Activated naive CD4-positive, alpha-beta T cell treated with anti-CD3 and anti-CD28 coated beads, Interleukin-2, amount 10 ng/mL, durations not matched to agents 7 days and 5 days (primary cell): ENCODE measurements at regions not wholly inside any gene's neighbourhood (a gene's known extent, or its start where the extent isn't known, plus 50 kb on each side); places are given as distances from the start of the nearest gene placed in this dataset.
"Not testable (repeated sequence)": the region's sequence is repeated elsewhere in the genome, so short reads cannot be mapped to it uniquely, and the experiment has no call there.

Experiments used
- CTCF ChIA-PET: fragments of 350-600 bp; sonication (Branson Sonifier 250); formaldehyde crosslinking; loops from one replicate; lab custom pipeline; 2021; ENCODE audit warnings: antibody characterized with exemption; lab: Charles Lee
- DNase-seq: peaks from one replicate; pipeline ENCODE4 v3.0.0-alpha.2; 2020
- H3K27ac Mint-ChIP-seq: one replicate; pipeline ENCODE4 v1.8.0; 2021; ENCODE audit warnings: mild to moderate bottlenecking, moderate library complexity, mixed read lengths
- H3K27me3 Mint-ChIP-seq: one replicate; pipeline ENCODE4 v1.8.0; 2021; ENCODE audit warnings: mild to moderate bottlenecking, mixed read lengths
- H3K36me3 Mint-ChIP-seq: one replicate; pipeline ENCODE4 v1.8.0; 2021; ENCODE audit warnings: mixed read lengths
- H3K4me1 Mint-ChIP-seq: one replicate; pipeline ENCODE4 v1.8.0; 2021; ENCODE audit warnings: mixed read lengths
- H3K4me3 Mint-ChIP-seq: one replicate; pipeline ENCODE4 v1.8.0; 2021; ENCODE audit warnings: mild to moderate bottlenecking, moderate library complexity, mixed read lengths
- H3K9me3 Mint-ChIP-seq: one replicate; pipeline ENCODE4 v1.8.0; 2021; ENCODE audit warnings: mixed read lengths

- Mint-ChIP-seq H3K36me3 (no peaks in the 10 kb centered on the region), H3K4me1 (no peaks in the 10 kb centered on the region), H3K4me3 (no peak overlapping the region), H3K27ac (no peak overlapping the region), H3K27me3 (no peaks in the 10 kb centered on the region), H3K9me3 (no peaks in the 10 kb centered on the region)
- no peak for DNase-seq
- CTCF ChIA-PET, result no interaction called here
These were observed 187.8 kb upstream of the TTC14 start for GRCh38 chr3:180414157-180414556.

GRCh38 chr3:180416111-180416594 is 185.8 kb upstream of the TTC14 start:
- no peak for DNase-seq
- Mint-ChIP-seq H3K9me3 (no peaks in the 10 kb centered on the region), H3K36me3 (no peaks in the 10 kb centered on the region), H3K27me3 (no peaks in the 10 kb centered on the region), H3K27ac (no peak overlapping the region), H3K4me1 (no peaks in the 10 kb centered on the region), H3K4me3 (no peak overlapping the region)
- CTCF ChIA-PET, result no interaction called here

GRCh38 chr3:180417241-180417640 is 184.7 kb upstream of the TTC14 start:
- Mint-ChIP-seq H3K36me3 (no peaks in the 10 kb centered on the region), H3K9me3 (no peaks in the 10 kb centered on the region), H3K27ac (no peak overlapping the region), H3K4me3 (no peak overlapping the region), H3K4me1 (no peaks in the 10 kb centered on the region), H3K27me3 (no peaks in the 10 kb centered on the region)
- CTCF ChIA-PET, result no interaction called here
- no peak for DNase-seq

GRCh38 chr3:180420016-180420415 is 181.9 kb upstream of the TTC14 start:
- Mint-ChIP-seq H3K4me1 (no peaks in the 10 kb centered on the region), H3K27me3 (no peaks in the 10 kb centered on the region)

GRCh38 chr3:180420804-180421203 is 181.2 kb upstream of the TTC14 start:
- Mint-ChIP-seq H3K27me3 (no peaks in the 10 kb centered on the region), H3K9me3 (peaks cover 6% of the 10 kb centered on the region), H3K4me3 (no peak overlapping the region), H3K27ac (no peak overlapping the region), H3K4me1 (no peaks in the 10 kb centered on the region), H3K36me3 (no peaks in the 10 kb centered on the region)
- no peak for DNase-seq
- CTCF ChIA-PET, result no interaction called here

More at GRCh38 chr3:180420016-180420415, 181.9 kb upstream of the TTC14 start:
- Mint-ChIP-seq H3K9me3 (peaks cover 5% of the 10 kb centered on the region), H3K36me3 (no peaks in the 10 kb centered on the region), H3K4me3 (no peak overlapping the region), H3K27ac (no peak overlapping the region)
- no peak for DNase-seq
- CTCF ChIA-PET, result no interaction called here

- H3K4me1 Mint-ChIP-seq, result no peaks in the 10 kb centered on the region
- DNase-seq, result no peak
- no peaks in the 10 kb centered on the region for H3K36me3 Mint-ChIP-seq
- H3K27me3 Mint-ChIP-seq, result no peaks in the 10 kb centered on the region
- H3K4me3 Mint-ChIP-seq, result no peak overlapping the region
- H3K9me3 Mint-ChIP-seq, result peaks cover 6% of the 10 kb centered on the region
- CTCF ChIA-PET, result no interaction called here
- H3K27ac Mint-ChIP-seq, result no peak overlapping the region
These were observed 180.7 kb upstream of the TTC14 start for GRCh38 chr3:180421221-180421620.

DNA sequence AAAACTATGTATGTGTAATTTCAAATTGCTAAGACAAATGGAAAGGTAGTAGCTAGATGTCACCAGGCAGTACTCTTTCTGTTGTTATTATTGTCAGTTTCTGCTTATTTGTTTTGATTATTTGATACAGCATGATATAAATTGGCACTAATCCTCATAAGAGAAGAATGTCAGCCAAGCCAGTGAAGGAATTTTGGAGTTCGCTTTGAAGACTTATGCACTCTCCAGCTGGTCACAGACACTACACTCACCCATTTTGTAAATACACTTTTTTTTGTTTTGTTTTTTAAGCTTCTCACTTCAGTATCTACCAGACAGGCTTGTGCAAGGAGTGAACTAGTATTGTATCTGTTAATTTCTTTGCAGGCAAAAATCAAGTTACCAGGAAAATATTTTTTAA is 180.2 kb upstream of the TTC14 start:
- CTCF ChIA-PET, result no interaction called here
- no peak overlapping the region for H3K4me3 Mint-ChIP-seq
- H3K4me1 Mint-ChIP-seq, result no peaks in the 10 kb centered on the region
- no peaks in the 10 kb centered on the region for H3K36me3 Mint-ChIP-seq
- H3K9me3 Mint-ChIP-seq, result peaks cover 6% of the 10 kb centered on the region
- no peaks in the 10 kb centered on the region for H3K27me3 Mint-ChIP-seq
- no peak overlapping the region for H3K27ac Mint-ChIP-seq
- DNase-seq, result no peak

DNA sequence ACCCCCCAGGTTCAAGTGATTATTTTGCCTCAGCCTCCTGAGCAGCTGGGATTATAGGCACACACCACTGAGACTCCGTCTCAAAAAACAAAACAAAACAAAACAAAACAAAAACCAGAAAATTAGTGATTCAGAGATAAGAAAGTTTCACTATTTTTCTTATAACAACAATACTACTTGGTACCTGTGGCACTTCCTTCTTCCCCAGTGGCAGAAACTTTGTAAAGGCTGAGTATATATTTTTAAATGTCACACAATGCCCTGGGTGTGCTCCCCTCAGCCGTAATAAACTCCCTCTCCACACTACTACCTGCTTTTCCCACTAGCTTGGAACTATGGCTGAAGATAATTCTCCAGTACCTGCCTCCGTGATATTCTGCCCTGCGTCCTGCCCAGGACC is 177.7 kb upstream of the TTC14 start:
- H3K36me3 Mint-ChIP-seq, H3K9me3 Mint-ChIP-seq, H3K4me1 Mint-ChIP-seq, H3K27me3 Mint-ChIP-seq, DNase-seq, CTCF ChIA-PET, H3K27ac Mint-ChIP-seq, H3K4me3 Mint-ChIP-seq: not testable (repeated sequence)

GRCh38 chr3:180430896-180431295 is 171.1 kb upstream of the TTC14 start:
- H3K27ac Mint-ChIP-seq, result no peak overlapping the region
- no peaks in the 10 kb centered on the region for H3K27me3 Mint-ChIP-seq
- CTCF ChIA-PET, result no interaction called here
- DNase-seq, result no peak
- peaks cover 8% of the 10 kb centered on the region for H3K9me3 Mint-ChIP-seq
- H3K4me3 Mint-ChIP-seq, result no peak overlapping the region
- no peaks in the 10 kb centered on the region for H3K4me1 Mint-ChIP-seq
- no peaks in the 10 kb centered on the region for H3K36me3 Mint-ChIP-seq

DNA sequence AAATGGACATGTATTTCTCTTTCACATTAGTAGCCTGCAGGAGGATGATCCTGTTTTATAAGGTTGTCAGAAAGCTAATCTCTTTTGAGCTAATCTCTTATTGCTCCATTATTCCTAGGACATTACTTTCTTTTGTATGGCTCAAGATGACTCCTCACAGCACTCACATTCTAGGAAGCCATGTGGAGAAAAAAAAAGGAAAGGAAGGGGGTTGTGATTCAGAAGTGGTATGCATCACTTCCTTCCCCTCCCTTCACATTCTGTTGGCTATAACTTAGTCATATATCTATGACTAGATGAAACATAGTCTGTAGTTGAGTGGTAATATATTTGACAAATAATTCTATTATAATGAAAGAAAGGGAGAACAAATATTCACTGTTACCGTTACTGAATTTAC is 168.8 kb upstream of the TTC14 start:
- DNase-seq, result no peak
- Mint-ChIP-seq H3K36me3 (no peaks in the 10 kb centered on the region), H3K27me3 (no peaks in the 10 kb centered on the region), H3K27ac (no peak overlapping the region), H3K4me1 (no peaks in the 10 kb centered on the region), H3K9me3 (peaks cover 8% of the 10 kb centered on the region), H3K4me3 (no peak overlapping the region)
- CTCF ChIA-PET, result no interaction called here

DNA sequence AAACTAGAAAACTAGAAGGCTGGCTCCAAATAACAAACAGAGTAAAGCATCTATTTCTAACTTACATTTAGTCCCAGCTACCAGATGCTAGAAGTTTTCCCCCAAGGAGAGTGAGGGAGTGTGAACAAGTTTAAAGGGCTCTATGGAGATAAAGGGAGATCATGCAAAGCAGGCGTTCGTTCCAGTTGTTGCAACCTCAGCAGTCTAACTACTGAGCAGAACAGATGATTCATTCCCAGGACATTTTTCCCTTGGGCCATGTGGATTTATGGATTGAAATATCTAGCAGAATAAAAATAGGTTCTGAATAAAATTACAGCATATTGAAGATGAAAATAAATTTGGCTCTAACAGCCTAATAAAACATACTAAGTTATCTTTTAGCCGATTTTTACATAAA is 154.8 kb upstream of the TTC14 start:
- H3K27ac Mint-ChIP-seq, result no peak overlapping the region
- no peaks in the 10 kb centered on the region for H3K4me1 Mint-ChIP-seq
- no peak for DNase-seq
- H3K36me3 Mint-ChIP-seq, result no peaks in the 10 kb centered on the region
- peaks cover 7% of the 10 kb centered on the region for H3K9me3 Mint-ChIP-seq
- no peaks in the 10 kb centered on the region for H3K27me3 Mint-ChIP-seq
- CTCF ChIA-PET, result no interaction called here
- H3K4me3 Mint-ChIP-seq, result no peak overlapping the region

GRCh38 chr3:180448407-180448806 is 153.6 kb upstream of the TTC14 start:
- H3K4me3 Mint-ChIP-seq, H3K27ac Mint-ChIP-seq, CTCF ChIA-PET, H3K27me3 Mint-ChIP-seq, H3K9me3 Mint-ChIP-seq, H3K4me1 Mint-ChIP-seq, H3K36me3 Mint-ChIP-seq, DNase-seq: not testable (repeated sequence)

DNA sequence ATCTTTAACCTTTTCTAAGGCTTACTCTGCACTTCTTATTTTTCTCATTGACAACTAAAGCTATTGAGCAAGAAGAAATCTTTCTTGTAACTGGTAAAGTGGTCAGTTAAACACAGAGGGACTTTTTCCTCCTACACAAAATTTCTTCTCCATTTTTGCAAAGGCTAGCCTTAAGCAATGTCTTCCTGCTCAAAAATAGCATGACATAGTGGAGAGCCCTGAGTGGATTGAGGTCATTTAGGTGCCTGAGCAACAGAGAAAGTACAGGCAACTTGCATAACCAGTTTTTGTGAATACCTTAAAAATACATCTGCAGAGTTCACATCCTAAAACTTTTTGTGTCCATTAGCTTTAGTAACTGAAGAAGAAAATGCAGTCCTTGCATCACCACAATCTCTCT is 144.7 kb upstream of the TTC14 start:
- CTCF ChIA-PET, result no interaction called here
- no peaks in the 10 kb centered on the region for H3K4me1 Mint-ChIP-seq

DNA sequence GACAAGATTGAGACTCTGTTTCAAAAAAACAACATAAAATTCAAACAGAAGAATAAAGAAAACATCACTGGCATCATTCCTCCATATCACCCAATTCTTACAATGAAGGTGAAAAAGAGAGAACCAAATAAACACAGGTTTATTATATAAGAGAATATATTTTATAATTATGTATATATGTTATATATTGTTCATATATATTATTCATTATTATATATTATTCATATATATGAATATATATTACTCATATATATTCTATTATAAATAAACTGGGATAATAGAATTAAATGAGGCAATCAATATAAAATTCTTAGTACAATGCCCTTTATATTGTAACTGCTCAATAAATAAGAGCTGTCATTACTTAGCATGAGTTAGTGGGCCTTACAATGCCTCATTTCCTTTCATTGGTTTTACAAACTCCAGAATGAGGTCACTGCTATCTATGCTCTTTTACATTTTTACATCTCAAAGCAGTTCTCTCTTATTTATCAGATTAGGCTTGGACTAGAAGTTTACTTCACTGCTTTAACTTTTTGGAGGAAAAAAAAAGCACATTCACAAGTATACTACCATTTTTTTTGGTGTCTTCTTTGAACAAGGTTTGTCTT is 135.5 kb upstream of the TTC14 start:
- no peak overlapping the region for H3K27ac Mint-ChIP-seq
- DNase-seq, result no peak
- H3K4me1 Mint-ChIP-seq, result no peaks in the 10 kb centered on the region
- no peaks in the 10 kb centered on the region for H3K27me3 Mint-ChIP-seq
- no peak overlapping the region for H3K4me3 Mint-ChIP-seq
- CTCF ChIA-PET, result no interaction called here
- H3K36me3 Mint-ChIP-seq, result no peaks in the 10 kb centered on the region
- H3K9me3 Mint-ChIP-seq, result no peaks in the 10 kb centered on the region

More for the DNA sequence above, 144.7 kb upstream of the TTC14 start:
- H3K4me3 Mint-ChIP-seq, result no peak overlapping the region
- H3K27me3 Mint-ChIP-seq, result no peaks in the 10 kb centered on the region
- no peaks in the 10 kb centered on the region for H3K36me3 Mint-ChIP-seq
- H3K27ac Mint-ChIP-seq, result no peak overlapping the region
- H3K9me3 Mint-ChIP-seq, result peaks cover 4% of the 10 kb centered on the region
- DNase-seq, result no peak

DNA sequence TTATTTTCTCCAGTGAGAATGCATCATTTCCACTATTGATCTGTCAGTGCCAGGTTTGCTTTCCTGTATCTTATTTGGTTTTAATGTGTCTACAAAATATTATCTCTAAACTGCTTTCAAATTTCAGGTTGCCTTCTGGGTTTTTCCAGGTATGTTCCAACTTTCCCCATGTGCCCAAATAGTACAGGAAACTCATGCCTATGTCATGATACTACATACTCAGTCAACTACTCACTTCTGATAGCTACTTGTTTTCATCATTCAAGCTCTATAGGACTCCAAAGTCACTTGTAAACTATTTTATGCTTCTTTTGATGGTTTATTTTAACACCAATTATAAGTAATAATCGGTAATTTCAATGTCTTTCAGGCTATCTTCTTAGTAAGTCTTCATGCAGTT is 134.8 kb upstream of the TTC14 start:
- H3K4me3 Mint-ChIP-seq, result no peak overlapping the region
- H3K9me3 Mint-ChIP-seq, result no peaks in the 10 kb centered on the region
- no peak for DNase-seq
- no peaks in the 10 kb centered on the region for H3K4me1 Mint-ChIP-seq
- no peaks in the 10 kb centered on the region for H3K27me3 Mint-ChIP-seq
- no peak overlapping the region for H3K27ac Mint-ChIP-seq
- CTCF ChIA-PET, result no interaction called here
- H3K36me3 Mint-ChIP-seq, result no peaks in the 10 kb centered on the region

GRCh38 chr3:180469149-180469548 is 132.8 kb upstream of the TTC14 start:
- H3K27me3 Mint-ChIP-seq, result no peaks in the 10 kb centered on the region
- CTCF ChIA-PET, result no interaction called here
- no peak overlapping the region for H3K4me3 Mint-ChIP-seq
- DNase-seq, result no peak
- H3K36me3 Mint-ChIP-seq, result no peaks in the 10 kb centered on the region
- no peak overlapping the region for H3K27ac Mint-ChIP-seq
- no peaks in the 10 kb centered on the region for H3K9me3 Mint-ChIP-seq
- no peaks in the 10 kb centered on the region for H3K4me1 Mint-ChIP-seq
